ENCODE measurements at regions not wholly inside any gene's neighbourhood (a gene's known extent, or its start where the extent isn't known, plus 50 kb on each side); places are given as distances from the start of the nearest gene placed in this dataset.

DNA sequence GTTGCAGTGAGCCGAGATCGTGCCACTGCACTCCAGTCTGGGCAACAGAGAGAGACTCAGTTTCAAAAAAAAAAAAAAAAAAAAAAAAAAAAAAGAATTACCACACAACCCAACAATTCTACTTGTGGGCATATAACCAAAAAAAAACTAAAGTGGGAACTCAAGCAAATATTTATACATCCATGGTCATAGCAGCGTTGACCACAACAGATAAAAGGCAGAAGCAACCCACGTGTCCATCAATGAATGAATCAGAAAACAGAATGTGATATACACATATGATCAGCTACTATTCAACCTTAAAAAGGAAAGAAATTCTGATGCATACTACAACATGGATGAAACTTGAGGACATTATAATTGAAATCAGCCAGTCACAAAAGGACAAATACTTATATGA is 179.3 kb upstream of the NEBL start:
- no peak for FAIRE-seq

DNA sequence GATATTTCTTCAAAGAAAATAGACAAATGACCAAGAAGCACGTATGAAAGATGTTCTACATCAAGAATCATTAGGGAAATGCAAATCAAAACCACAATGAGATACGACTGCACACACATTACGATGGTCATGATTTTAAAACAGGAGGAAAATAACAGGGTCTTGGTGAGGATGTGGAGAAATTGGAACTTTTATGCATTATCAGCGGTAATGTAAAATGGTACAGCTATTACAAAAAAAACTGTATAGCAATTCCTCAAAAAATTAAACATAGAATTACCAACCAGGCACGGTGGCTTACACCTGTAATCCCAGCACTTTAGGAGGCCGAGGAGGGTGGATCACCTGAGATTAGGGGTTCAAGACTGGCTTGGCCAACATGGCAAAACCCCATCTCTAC is 178.8 kb upstream of the NEBL start:
- no peak for FAIRE-seq

DNA sequence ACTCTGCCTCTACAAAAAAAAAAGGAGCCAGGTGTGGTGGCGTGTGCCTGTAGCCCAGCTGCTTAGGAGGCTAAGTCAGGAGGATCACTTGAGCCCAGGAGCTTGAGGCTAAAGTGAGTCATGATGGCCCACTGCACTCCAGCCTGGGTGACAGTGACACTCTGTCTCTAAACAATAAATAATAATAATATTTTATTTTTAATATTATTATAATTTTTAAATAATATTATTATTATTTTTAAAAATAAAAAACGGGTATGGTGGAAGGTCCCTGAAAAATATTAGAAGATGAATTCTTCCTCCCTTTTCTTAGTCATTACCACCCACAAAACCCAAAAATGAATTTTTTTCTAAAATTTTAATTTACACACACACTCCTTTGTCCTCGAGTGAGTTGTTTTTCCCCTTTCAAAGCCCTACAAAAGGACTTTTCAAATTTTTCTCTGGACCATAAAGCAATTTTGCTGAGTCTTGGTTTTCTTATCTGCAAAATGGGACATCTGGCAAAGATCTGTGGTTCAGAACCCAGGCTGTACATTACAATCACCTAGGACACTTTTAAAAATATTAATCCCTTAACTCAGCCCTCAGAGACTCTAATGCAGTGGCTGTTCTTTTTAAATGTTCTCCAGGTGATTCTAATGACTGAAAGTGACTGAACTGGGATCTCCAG is 174.0 kb upstream of the NEBL start:
- no peak for FAIRE-seq

DNA sequence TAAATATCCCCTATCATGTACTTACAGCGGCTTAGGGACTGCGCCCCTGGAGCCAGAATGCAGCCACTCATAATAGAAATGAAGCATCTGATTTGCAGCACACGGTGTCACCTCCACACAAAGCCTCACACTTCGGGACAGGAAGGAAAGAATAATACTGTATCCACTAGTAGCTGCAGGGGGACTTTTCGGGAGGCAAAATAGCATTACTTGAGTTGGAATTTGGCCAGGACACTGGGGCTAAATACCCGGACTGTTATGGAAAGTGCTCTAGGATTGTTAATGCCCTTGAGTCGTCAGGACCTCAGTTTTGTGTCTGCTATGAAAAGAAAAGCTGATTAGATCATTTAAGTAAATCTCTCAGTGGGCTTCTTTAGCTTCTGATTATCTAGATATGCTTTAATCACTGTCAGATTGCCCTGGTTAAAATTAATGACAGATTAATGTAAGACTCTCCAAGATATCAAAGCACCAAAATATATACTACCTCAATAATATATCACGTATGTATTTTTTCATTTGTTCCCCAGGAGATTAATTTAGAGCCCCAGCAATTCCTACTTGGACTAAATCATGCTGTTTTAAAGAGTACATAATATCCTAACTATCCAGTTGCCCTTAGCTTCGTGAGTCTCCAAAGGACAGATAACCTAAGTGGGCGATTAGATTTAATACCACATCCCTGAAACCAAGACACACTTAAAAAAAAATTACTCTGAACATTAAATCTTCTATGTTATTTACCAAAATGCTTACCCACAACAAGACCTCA is 173.0 kb upstream of the NEBL start:
- no peak for FAIRE-seq

DNA sequence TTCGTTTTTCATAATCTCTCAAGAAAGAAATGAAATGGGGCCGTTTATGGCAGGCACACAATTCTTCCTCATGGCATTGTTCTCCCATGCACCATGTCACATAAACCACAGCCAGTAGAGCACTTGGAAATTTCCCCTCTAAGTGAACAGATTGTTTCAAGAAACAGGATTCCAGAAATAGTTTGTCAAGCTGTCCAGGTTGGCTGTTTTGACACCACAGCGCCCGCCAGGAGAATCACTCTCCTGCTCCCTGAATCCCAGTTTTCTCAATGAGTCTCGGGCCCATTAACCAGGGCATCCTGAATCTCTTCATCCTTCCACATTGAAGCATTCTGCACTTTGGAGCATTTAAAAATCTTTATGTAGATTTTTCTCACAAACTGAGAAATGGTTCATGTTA is 172.2 kb upstream of the NEBL start:
- FAIRE-seq: no peak

DNA sequence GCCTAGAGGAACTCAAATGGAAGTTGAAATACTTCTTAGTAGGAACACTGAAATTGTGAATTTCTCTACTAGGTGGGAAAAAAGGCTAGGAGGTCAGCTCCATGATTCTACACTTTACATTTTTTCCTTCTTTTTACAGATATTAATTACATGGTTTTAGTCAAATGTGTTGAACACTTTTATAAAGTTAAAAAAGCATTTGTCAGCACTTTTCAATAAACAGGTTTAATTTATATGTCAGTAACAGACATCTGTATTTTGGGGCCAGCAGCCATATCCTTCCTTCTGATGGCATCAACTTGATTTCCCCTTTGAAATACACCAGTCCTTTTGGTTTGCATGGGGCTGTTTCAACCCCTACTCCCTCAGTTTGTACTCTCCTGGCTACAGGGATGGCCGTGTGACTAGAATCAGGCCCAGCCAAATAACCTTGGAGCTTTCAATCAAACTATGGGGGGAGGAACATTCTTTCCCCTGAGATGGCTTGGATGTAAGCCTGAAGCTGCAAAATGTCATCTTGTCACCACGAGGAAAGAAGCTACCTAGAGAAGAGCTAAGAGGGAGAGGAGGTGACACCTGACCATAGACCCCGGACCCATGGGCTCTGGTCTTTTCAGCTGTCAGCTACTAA is 171.0 kb upstream of the NEBL start:
- FAIRE-seq: no peak

DNA sequence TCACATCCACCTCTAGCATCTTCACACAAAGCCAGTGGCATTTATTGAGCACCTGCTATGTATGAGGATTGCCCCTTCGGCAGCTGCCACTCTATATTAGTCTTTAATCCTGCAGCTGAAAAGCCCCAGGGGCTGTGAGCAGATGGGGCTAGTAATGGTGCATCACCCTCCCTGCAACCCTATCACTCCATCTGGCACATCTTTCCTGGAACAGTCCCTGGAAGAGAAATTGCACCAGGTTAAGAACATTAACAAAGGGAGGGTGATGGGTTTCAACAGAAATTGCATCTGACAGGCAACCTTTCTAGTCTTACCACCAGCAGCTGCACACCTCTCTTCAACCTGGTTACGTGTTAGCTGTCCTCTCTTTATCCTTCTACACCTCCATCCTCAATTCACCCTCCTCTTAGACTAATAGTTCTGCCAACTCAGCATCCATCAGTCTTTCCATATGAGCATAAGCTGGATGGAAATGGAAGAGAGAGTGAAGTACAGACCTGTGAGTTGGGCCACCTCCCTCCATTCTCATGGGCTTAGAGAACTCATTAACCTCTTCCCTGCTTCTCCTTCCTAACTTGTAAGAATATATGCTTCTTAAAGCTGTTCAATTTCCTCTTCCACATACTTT is 168.6 kb upstream of the NEBL start:
- FAIRE-seq: no peak

DNA sequence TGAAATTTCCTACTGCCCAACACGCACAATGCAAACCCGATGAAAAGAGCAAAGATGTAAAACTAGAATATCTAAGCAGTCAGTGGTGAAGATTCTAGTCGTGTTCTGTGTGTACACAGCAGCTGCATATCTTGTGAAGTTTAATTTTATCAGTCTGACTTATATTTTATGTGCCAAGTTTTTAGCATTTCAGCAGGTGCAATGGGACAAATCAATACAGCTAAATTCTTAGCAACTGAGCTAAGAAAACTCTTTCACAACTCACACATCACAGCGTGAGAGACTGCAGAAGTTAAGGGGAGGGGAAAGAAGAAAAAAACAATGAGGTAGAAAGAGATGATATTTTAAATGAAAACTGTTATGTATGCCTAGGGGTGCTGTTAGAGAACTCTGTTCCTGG is 164.9 kb upstream of the NEBL start:
- no peak for FAIRE-seq

DNA sequence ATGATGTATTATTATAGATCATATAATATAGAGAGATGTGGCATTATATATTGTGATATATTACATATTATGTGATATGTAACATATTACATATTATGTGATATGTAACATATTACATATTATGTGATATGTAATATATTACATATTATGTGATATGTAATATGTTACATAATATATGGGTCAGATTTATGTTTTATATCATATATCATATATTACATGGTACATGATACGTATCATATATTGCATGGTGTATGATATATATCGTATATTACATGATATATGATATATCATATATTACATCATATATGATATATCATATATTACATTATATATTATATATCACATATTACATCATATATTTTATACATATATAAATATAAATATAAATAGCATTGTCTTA is 164.1 kb upstream of the NEBL start:
- peak; percentile 92 for FAIRE-seq

DNA sequence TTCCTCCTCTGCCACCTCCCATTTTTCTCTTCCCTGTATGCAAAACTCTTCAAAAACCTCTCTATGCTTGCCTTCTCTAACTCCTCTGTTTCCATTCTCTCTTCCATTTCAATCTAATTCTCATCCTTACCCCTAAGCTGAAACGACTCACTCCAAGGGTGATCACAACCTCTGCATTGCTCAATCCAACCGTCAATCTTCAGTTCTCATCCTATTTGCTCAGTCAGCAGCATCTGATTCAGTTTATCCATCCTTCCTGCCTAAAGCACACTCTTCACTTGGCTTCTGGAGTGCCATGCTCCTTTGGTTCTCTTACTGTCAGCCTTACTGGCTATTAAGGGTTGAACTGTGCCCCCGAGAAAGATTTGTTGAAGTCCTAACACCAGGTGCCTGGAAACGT is 163.5 kb upstream of the NEBL start:
- no peak for FAIRE-seq

DNA sequence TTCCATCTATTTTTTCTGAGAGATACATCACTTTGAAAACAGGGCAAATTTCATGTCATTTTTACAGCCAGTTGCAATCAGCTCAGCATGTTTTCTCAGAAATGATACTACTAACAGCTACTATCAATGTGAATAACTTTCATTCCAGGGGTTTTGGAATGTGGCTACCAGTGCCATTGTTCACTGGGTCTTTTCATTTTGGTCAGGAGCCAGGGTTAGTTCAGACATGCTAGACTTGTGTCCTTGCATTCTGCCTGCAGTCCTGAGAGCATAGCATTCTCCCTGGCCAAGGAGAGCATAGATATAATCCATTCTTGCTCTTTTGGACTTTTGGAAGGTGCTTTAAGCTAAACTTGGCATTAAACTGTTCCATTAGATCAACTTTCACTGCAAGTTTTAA is 160.9 kb upstream of the NEBL start:
- FAIRE-seq: no peak

DNA sequence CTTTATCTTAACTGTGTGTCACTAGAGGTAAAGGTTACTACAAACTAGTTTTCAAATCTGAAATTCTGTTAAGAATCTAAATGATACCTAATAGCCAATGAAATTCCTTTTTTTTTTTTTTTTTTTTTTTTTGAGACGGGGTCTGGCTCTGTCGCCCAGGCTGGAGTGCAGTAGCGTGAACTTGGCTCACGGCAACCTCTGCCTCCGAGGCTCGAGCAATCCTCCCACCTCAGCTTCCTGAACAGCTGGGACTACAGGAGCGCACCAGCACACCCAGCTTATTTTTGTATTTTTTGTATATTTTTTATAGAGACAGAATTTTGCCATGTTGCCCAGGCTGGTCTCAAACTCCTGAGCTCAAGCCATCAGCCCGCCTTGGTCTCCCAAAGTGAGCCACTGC is 160.3 kb upstream of the NEBL start:
- no peak for FAIRE-seq

DNA sequence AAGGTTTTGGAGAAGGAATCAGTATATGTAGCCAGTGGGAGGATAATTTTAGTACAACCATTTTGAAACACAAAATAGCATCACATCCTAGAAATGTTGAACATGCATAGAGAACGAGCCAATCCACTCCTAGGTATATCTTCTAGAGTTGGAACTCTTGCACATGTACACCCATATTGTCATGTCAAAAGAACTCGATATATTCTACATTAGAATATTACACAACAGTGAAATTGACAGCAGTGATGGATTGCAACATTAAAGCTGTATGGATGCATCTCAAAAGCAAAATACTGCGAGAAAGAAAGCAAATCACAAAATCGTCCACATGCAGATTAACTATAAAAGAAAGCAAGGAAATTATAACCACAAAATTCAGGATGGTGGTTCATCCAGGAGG is 159.3 kb upstream of the NEBL start:
- FAIRE-seq: no peak

DNA sequence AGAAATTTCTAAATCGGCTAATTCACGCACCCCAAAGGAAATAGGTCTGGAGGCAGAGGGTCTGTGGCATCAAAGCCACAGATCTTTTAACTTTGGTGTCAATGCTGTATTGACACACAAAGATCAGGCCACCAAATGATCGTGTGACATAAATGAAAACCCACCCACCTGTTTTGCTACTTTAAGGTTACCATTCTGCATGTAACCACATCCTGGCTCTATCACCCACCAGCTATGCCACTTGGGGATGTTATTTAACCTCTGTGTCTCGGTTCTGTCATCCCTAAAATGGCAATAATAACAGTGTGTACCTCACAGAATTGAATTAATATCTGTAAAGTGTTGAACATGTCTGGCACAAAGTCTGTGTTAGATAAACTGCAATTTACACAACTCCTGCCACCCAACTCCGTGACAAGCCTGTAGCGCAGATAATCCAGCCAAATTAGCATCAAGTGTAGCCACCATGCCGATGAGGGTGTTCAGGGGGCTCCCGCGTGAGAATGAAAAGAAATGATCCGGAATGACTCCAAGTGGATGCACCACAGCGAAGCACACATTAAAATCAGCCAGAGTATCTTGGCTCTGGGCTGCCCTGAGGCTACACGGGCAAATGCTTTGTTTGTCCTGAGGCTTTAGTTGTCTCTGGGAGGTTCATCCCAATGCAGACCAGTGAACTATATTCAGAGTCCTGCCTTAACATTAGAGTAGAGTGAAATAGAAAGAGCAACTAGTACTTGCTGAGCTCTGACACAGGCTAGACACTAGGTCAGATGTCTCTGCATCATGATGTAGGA is 158.4 kb upstream of the NEBL start:
- no peak for FAIRE-seq

DNA sequence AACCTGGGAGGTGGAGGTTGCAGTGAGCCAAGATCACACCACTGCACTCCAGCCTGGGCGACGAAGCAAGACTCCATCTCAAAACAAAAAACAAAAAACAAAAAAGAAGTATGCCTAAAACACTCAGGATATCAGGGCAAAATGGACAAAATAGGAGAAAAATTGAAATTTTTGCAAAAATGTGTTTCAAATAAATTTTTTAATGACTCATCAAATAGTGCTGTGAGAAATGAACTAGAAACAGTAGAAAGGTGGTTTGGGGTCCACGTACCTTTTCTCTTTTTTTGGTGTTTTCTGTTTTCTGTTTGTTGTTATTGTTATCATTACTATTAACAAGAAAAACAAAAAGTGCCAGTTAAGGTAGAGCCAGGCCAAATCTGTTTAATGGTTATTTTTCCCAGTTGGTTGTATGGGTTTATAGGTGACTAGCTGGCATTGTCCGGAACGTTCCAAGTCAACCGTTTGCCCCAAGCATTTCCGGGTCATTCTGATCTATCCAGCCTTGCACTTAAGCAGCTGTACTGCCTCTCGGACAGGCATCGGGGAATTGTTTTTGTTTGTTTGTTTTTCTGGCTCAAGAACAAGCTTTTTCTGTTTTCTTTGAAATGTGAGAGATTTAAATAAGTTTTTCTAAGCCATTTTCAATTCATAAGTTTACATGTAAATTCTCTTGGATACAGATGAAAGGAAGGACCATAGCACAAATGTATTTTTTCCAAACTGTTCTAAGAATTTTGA is 157.0 kb upstream of the NEBL start:
- no peak for FAIRE-seq

DNA sequence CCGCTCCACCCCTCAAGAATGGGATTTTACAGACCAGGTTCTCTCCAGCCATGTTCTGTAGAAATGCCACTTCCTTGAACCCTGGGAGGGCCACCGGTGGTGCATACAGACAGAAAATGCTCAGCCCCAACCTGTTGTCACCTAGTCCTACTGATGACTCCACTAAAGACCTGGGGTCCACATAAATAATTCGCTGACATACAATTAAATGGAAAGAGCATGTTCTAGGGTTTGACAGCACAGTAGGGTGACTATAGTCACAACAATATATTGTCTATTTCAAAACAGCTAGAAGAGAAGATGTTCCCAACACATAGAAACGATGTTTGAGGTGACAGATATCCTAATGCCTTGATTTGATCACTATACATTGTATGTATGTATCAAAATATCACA is 155.6 kb upstream of the NEBL start:
- FAIRE-seq: no peak

DNA sequence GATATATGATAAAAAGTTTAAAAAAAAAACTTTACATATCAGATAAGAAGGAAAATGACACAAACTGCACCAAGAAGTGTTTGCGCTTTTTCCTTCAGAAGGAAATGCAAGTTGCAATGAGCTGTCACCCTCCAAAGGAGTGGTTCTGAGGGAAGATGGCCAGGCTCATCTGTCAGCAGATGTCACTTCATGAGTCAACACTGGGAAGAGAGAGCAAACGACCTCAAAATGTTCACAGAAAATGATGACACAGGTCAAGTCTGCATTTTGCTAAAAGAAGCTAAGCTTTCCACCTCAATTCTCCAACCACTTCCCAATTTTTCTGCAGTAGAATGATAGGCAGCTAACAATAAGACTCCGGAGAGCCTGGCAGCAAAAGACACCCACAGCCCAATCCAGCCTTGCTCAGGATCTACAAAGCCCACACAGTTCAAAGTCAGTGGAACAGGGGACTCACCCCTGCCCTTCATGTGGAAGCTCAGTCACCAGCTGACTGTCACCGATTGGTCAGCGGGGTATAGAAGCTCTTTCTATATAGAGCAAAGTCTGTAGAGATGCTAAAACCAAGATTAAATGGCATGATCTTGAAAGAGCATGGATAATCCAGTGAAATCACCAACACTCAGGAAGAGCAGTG is 155.1 kb upstream of the NEBL start:
- FAIRE-seq: no peak

DNA sequence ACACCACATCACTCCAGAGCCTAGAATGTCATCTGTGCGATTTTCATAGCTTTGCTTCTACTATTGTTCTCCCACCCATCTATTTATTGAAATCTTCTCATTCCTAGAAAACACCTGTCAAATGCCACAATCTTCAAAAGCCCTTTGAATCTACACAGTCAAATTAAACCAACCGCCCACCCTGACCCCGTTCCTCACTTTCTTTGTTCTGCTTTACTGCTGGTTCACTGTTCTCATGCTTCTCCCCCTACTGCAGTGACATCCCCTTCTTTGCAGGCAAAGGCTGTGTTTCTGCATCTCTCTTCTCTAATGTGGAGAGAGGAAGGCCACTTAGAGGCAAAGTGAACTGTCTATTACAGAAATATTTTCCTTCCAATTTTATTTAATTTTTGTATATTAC is 152.4 kb upstream of the NEBL start:
- FAIRE-seq: no peak

DNA sequence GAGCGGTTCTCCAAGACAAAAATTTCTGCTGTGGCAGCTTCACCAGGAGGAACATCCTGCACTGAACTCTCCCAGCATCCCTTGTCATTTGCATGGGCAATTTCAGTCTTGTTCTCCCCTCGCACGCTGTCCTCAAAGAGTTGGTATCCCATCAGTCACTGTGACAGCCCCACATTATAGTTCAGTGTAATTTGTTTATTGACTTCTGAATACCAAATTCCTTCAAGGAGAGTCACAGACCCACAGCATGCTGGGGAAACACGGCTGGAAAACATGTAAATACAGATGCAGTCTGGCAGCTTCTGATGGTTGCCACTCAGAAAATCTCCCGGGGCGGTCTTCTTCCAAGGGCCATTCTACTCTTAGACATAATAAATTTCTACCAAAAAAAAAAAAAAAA is 151.0 kb upstream of the NEBL start:
- FAIRE-seq: no peak

DNA sequence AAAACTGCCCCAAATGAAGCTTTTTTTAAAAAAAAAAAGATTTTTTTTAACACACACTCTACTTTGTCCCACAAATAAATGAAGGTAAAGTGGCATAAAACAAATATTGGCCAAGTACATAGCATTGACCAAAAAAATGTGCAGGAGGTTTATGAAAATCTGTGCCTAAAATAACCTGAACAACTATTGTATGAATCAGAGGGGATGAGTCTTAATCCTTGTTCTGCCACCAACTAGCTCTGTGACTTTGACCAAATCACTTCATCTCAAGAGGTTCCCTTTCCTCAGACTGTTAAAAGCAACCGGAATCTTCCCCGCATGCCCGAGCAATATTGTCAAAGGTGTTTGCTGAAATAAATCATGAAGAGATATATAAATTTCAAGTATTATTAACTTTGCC is 150.4 kb upstream of the NEBL start:
- FAIRE-seq: no peak

DNA sequence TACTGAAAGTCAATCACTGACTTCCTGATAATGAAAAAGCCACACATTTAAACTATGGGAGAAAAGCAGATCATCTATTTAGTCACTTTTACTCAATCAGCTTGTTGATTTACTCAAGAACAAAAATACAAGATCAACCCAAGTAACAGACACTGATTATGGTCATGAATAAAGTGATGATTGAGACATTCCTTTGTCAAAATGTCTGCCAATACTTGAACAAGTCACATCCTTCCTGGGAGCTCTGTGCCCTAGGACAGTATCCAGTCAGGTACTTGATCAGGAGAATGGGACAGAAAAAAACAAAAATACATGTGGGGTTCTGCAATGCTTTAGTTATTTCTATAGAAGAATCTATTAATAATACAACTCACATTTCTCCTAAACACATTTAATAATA is 150.0 kb upstream of the NEBL start:
- no peak for FAIRE-seq

DNA sequence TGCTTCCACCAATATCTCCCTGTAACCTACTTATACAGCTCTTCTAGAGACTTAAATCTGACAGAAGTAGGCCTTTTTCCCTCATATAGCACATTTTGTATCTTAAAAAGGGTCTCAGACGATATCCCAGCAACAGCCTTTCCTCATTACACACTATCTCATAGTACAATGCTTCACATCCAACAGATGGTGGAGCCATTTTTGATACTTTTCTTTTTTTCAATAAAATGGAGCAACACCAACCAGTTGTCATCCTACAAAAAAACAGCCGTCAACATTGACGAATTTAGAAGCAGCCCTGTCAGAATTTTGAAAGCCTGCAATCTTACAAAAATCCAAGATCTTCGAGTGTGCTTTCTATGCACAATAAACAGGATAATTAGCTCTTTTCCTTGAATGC is 145.9 kb upstream of the NEBL start:
- no peak for FAIRE-seq

Data from TTC549 (cell line).